ENCODE measurements at regions not wholly inside any gene's neighbourhood (a gene's known extent, or its start where the extent isn't known, plus 50 kb on each side); places are given as distances from the start of the nearest gene placed in this dataset.
"Not testable (repeated sequence)": the region's sequence is repeated elsewhere in the genome, so short reads cannot be mapped to it uniquely, and the experiment has no call there.

- Histone ChIP-seq H3K9me3 (no peaks in the 10 kb centered on the region), H3K27me3 (no peaks in the 10 kb centered on the region), H3K4me1 (no peaks in the 10 kb centered on the region), H3K27ac (no peak overlapping the region), H3K4me3 (no peak overlapping the region), H3K36me3 (no peaks in the 10 kb centered on the region)
- DNase-seq (ENCODE audit: extremely low spot score in 2 of 2), result no peak
- TF ChIP-seq POLR2AphosphoS5 (IDR thresholded peaks at IDR 0.05; ENCODE audit: insufficient read depth in 1 of 2, low read depth in 1 of 2) (no peak), CTCF (IDR thresholded peaks at IDR 0.05) (no peak), POLR2A (IDR thresholded peaks at IDR 0.05) (no peak)
- intact Hi-C loops (cut with DNase I), result no loop called here
These were observed 569.8 kb upstream of the B3GAT1 start for GRCh38 chr11:134981835-134982234.

- no peaks in the 10 kb centered on the region for H3K9me3 ChIP-seq
- no peak for TF ChIP-seq POLR2AphosphoS5 (IDR thresholded peaks at IDR 0.05; ENCODE audit: insufficient read depth in 1 of 2, low read depth in 1 of 2)
- TF ChIP-seq CTCF (IDR thresholded peaks at IDR 0.05), result no peak
- TF ChIP-seq POLR2A (IDR thresholded peaks at IDR 0.05), result no peak
- no peak overlapping the region for H3K27ac ChIP-seq
- H3K4me1 ChIP-seq, result no peaks in the 10 kb centered on the region
- intact Hi-C loops (cut with DNase I), result no loop called here
- H3K27me3 ChIP-seq, result no peaks in the 10 kb centered on the region
- H3K36me3 ChIP-seq, result no peaks in the 10 kb centered on the region
- DNase-seq (ENCODE audit: extremely low spot score in 2 of 2), result no peak
- no peak overlapping the region for H3K4me3 ChIP-seq
These were observed 569.0 kb upstream of the B3GAT1 start for GRCh38 chr11:134980819-134981710.

GRCh38 chr11:134979089-134979457, 567.0 kb upstream of the B3GAT1 start:
- H3K27me3 ChIP-seq; H3K4me3 ChIP-seq; H3K9me3 ChIP-seq; intact Hi-C loops (cut with DNase I); DNase-seq (ENCODE audit: extremely low spot score in 2 of 2); H3K4me1 ChIP-seq; H3K36me3 ChIP-seq; H3K27ac ChIP-seq: not testable (repeated sequence)

- intact Hi-C loops (cut with DNase I), result no loop called here
- DNase-seq (ENCODE audit: extremely low spot score in 2 of 2), result no peak
- Histone ChIP-seq H3K27me3 (no peaks in the 10 kb centered on the region), H3K27ac (no peak overlapping the region), H3K9me3 (no peaks in the 10 kb centered on the region), H3K4me3 (no peak overlapping the region), H3K4me1 (no peaks in the 10 kb centered on the region), H3K36me3 (no peaks in the 10 kb centered on the region)
- TF ChIP-seq CTCF (IDR thresholded peaks at IDR 0.05), result no peak
- no peak for TF ChIP-seq POLR2AphosphoS5 (IDR thresholded peaks at IDR 0.05; ENCODE audit: insufficient read depth in 1 of 2, low read depth in 1 of 2)
- no peak for TF ChIP-seq POLR2A (IDR thresholded peaks at IDR 0.05)
These were observed 566.5 kb upstream of the B3GAT1 start for GRCh38 chr11:134978388-134979088.

GRCh38 chr11:134976551-134976950, 564.5 kb upstream of the B3GAT1 start:
- Histone ChIP-seq H3K4me1 (no peaks in the 10 kb centered on the region), H3K4me3 (no peak overlapping the region), H3K36me3 (no peaks in the 10 kb centered on the region), H3K27me3 (no peaks in the 10 kb centered on the region), H3K27ac (no peak overlapping the region), H3K9me3 (no peaks in the 10 kb centered on the region)
- TF ChIP-seq POLR2A (IDR thresholded peaks at IDR 0.05), result no peak
- TF ChIP-seq POLR2AphosphoS5 (IDR thresholded peaks at IDR 0.05; ENCODE audit: insufficient read depth in 1 of 2, low read depth in 1 of 2), result no peak
- no peak for TF ChIP-seq CTCF (IDR thresholded peaks at IDR 0.05)
- DNase-seq (ENCODE audit: extremely low spot score in 2 of 2), result no peak
- intact Hi-C loops (cut with DNase I), result no loop called here
